Lung (tissue), 11 donors: ENCODE measurements at regions not wholly inside any gene's neighbourhood (a gene's known extent, or its start where the extent isn't known, plus 50 kb on each side); places are given as distances from the start of the nearest gene placed in this dataset.

ENCODE experiments used
- ATAC-seq: fragments of 200-7000 bp; cut with Tn5 transposase; one replicate; pipeline ENCODE4 v1.9.1; 2020; ENCODE audit warnings: moderate number of reproducible peaks; ENCODE audit not compliant: insufficient read depth, low FRiP score
- DNase-seq, 3 donors: peaks; one replicate each; pipeline ENCODE4 v3.0.0-alpha.2; 2013 to 2017
- H3K27ac ChIP-seq, 2 donors: one replicate each; pipeline ENCODE4 v1.5.1; 2013; ENCODE audit warnings: mild to moderate bottlenecking in 2 of 2, moderate library complexity in 2 of 2, control low read depth in 1 of 2, inconsistent platforms in 1 of 2, low read depth in 1 of 2, low read length in 1 of 2
- H3K27me3 ChIP-seq, 3 donors: one replicate each; pipeline ENCODE4 v1.5.1; 2013; ENCODE audit warnings: low read length in 2 of 3; ENCODE audit not compliant: control insufficient read depth in 3 of 3, insufficient read depth in 3 of 3
- H3K36me3 ChIP-seq, 4 donors: one replicate each; pipeline ENCODE4 v1.5.1; 2013; ENCODE audit warnings: low read length in 4 of 4, mild to moderate bottlenecking in 1 of 4, moderate library complexity in 1 of 4; ENCODE audit not compliant: control insufficient read depth in 4 of 4, insufficient read depth in 4 of 4
- H3K4me1 ChIP-seq, 5 donors: one replicate each; pipeline ENCODE4 v1.5.1; 2013; ENCODE audit warnings: low read length in 5 of 5, mild to moderate bottlenecking in 2 of 5, moderate library complexity in 1 of 5; ENCODE audit not compliant: control insufficient read depth in 5 of 5, insufficient read depth in 5 of 5
- H3K4me3 ChIP-seq: one replicate; pipeline ENCODE4 v1.5.1; 2013; ENCODE audit warnings: mild to moderate bottlenecking, control low read depth, moderate library complexity
- H3K9ac ChIP-seq, 2 donors: one replicate each; pipeline ENCODE4 v1.5.1; 2013; ENCODE audit warnings: low read length in 2 of 2, control low read depth in 1 of 2; ENCODE audit not compliant: insufficient read depth in 1 of 2
- H3K9me3 ChIP-seq, 4 donors: one replicate each; pipeline ENCODE4 v1.5.1; 2013; ENCODE audit warnings: low read length in 3 of 4, mild to moderate bottlenecking in 1 of 4, moderate library complexity in 1 of 4; ENCODE audit not compliant: control insufficient read depth in 4 of 4, insufficient read depth in 3 of 4
- WGBS, 2 donors: extraction: QIAGEN DNeasy Blood & Tissue Kit; methylation state at CpG; one replicate each; pipeline ENCODE4 v1.1.7; 2013; 5-methylcytosine and 5-hydroxymethylcytosine counted together
- TF ChIP-seq, protein P1 (sequence below): IDR thresholded peaks from 2 replicates; pipeline ENCODE4 v1.5.1; 2012; ENCODE audit warnings: mild to moderate bottlenecking; ENCODE audit errors: control extremely low read depth, extremely low read depth
- donor health status: control.
- donor health status: control.
- donor health status: Bipolar disorder and iron deficiency.
- donor health status: healthy.
- donor health status: DM: yes; HTN: yes; CAD: no.

DNA sequence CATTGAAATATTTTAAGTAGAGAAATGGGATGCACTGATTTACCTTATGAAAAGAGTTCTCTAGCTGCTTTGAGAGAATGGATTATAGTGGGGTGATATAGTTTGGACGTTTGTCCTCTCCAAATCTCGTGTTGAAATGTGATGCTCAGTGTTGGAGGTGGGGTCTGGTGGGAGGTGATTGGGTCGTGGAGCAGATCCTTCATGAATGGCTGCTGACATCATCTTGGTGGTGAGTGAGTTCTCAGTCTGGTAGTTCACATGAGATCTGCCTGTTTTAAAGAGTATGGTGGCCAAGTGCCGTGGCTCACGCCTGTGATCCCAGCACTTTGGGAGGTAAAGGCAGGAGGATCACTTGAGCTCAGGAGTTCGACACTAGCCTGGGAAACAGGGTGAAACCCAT lies 58.7 kb upstream of the SH3RF3 start:
- DNase-seq (no peak), ATAC-seq (no peak)
- H3K9me3 ChIP-seq, result peaks cover 0 to 3% (median 0%) of the 10 kb centered on the region in 4 donors
- H3K9ac ChIP-seq, result no peak overlapping the region
- WGBS, 2 donors, result 81 to 90% methylated on average over 6 of the region's 6 CpGs
- no peak overlapping the region for H3K27ac ChIP-seq
- TF ChIP-seq, protein P1, sequence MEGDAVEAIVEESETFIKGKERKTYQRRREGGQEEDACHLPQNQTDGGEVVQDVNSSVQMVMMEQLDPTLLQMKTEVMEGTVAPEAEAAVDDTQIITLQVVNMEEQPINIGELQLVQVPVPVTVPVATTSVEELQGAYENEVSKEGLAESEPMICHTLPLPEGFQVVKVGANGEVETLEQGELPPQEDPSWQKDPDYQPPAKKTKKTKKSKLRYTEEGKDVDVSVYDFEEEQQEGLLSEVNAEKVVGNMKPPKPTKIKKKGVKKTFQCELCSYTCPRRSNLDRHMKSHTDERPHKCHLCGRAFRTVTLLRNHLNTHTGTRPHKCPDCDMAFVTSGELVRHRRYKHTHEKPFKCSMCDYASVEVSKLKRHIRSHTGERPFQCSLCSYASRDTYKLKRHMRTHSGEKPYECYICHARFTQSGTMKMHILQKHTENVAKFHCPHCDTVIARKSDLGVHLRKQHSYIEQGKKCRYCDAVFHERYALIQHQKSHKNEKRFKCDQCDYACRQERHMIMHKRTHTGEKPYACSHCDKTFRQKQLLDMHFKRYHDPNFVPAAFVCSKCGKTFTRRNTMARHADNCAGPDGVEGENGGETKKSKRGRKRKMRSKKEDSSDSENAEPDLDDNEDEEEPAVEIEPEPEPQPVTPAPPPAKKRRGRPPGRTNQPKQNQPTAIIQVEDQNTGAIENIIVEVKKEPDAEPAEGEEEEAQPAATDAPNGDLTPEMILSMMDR, result no peak
- no peaks in the 10 kb centered on the region for H3K27me3 ChIP-seq
- H3K4me1 ChIP-seq, result peaks cover 0 to 2% (median 0%) of the 10 kb centered on the region in 5 donors
- no peaks in the 10 kb centered on the region for H3K36me3 ChIP-seq
- no peak overlapping the region for H3K4me3 ChIP-seq

DNA sequence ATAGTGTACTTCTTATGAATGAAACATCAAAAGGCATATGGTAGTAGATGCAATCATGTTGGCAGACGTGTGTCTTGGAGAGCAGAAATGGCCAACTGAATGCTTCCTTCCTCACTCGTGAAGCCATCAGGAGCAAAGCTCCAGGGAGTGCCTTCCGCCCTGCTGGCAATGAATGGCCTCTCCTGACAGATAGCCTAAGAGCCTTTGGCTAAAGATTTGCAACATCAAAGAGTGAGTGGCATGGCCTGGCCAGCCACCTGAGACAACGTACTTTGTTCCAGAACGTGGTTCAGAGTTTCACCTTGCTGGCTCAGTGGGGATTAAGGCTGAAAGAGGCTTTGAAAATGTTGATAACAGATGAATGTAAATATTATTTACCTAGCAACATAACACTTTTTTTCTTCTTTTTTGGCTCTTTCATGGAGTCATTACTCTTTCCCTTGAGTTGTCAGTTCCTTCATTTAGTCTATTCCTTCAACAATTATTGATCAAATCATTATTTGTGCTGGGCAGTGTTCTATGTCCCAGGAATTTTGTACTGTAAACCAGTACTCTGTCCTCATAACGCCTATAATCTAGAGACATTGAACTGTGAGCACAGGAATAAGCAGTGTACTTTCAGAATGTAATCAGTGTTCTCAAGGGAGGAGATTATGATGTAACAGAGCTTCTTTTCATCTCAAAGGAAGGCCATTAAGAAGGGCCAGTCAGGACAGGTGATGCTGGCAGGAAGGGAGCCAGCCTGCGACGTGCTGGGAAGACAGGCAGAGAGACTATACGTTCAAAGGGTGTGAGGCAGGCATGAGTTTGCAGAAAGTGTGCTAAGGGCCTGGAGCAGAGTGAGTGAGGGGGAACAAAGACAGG lies 59.4 kb upstream of the SH3RF3 start:
- DNase-seq (no peak), ATAC-seq (no peak)
- Histone ChIP-seq H3K36me3 (no peaks in the 10 kb centered on the region), H3K4me1 (peaks cover 0 to 7% (median 0%) of the 10 kb centered on the region in 5 donors), H3K9me3 (peaks cover 0 to 3% (median 0%) of the 10 kb centered on the region in 4 donors), H3K27me3 (no peaks in the 10 kb centered on the region), H3K9ac (no peak overlapping the region), H3K27ac (no peak overlapping the region), H3K4me3 (no peak overlapping the region)
- TF ChIP-seq, protein P1, result no peak
- 74 to 77% methylated on average over 9 of the region's 9 CpGs for WGBS, 2 donors

DNA sequence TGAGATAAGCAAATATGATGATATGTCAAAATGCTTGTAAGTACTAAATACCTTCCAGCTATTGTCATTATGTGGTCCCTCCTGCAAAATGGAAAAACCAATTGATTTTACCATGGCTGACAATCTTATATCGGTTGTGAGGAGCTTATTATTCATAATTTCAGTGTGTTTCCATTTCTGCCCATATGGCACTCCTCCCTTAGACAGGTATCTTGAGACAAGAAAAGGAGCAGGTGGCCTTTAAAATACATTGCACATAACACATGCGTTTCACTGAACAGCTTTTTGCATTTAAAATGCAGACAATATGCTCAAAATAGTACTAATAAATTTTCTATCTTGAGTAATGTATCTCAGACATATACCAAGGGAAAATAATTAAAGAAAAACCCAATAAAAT lies 60.2 kb upstream of the SH3RF3 start:
- TF ChIP-seq, protein P1, result no peak
- DNase-seq (no peak), ATAC-seq (no peak)
- H3K36me3 ChIP-seq, result no peaks in the 10 kb centered on the region
- 87 to 95% methylated on average over 2 of the region's 2 CpGs for WGBS, 2 donors
- H3K4me1 ChIP-seq, result peaks cover 0 to 7% (median 0%) of the 10 kb centered on the region in 5 donors
- H3K27ac ChIP-seq, result no peak overlapping the region
- no peaks in the 10 kb centered on the region for H3K27me3 ChIP-seq
- H3K4me3 ChIP-seq, result no peak overlapping the region
- no peak overlapping the region for H3K9ac ChIP-seq
- H3K9me3 ChIP-seq, result peaks cover 0 to 3% (median 0%) of the 10 kb centered on the region in 4 donors
